ENCODE measurements at regions not wholly inside any gene's neighbourhood (a gene's known extent, or its start where the extent isn't known, plus 50 kb on each side); places are given as distances from the start of the nearest gene placed in this dataset.

DNA sequence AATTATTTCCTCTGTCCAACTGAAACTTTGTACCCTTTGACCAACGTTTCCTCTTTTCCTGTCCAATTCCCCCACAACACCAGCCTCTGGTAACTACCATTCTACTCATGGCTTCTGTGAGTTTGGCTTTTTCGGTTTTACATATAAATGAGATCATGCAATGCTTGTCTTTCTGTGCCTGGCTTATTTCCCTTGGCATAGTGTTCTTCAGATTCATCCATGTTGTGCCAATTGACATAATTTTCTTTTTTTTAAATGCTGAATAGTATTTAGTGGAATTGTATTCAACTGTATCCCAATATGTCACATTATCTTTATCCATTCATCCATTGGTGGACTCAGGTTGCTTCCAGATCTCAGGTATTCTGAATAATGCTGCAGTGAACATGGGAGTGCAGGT lies 222.5 kb upstream of the GALNTL6 start:
- no peaks in the 10 kb centered on the region for H3K36me3 ChIP-seq (ENCODE audit: insufficient read depth)
- no peaks in the 10 kb centered on the region for H3F3A ChIP-seq (replicated peaks; ENCODE audit: low read depth)
- no peak overlapping the region for H3K4me3 ChIP-seq
- Mint-ChIP-seq H3K27ac (no peak overlapping the region), H3K9me3 (no peaks in the 10 kb centered on the region), H3K27me3 (ENCODE audit: insufficient read depth, low read depth, poor library complexity) (no peaks in the 10 kb centered on the region), H3K4me3 (no peak overlapping the region), H3K36me3 (ENCODE audit: low read depth) (no peaks in the 10 kb centered on the region), H3K4me1 (peaks cover 17% of the 10 kb centered on the region; the same call in 2 of the 3 replicates)
- no peaks in the 10 kb centered on the region for H3K27me3 ChIP-seq (ENCODE audit: insufficient read depth)
- no peaks in the 10 kb centered on the region; the same call in 1 of the 2 replicates for H3K4me1 ChIP-seq (ENCODE audit: insufficient read depth)
- TF ChIP-seq JUNB (IDR thresholded peaks at IDR 0.05; ENCODE audit: unreplicated experiment) (no peak), REST (IDR thresholded peaks at IDR 0.05; ENCODE audit: unreplicated experiment) (no peak), ETS1 (IDR thresholded peaks at IDR 0.05) (no peak), ZNF114 (CRISPR knock-in tag; IDR thresholded peaks at IDR 0.05) (no peak), EZH2 (IDR thresholded peaks at IDR 0.05; ENCODE audit: low read depth, unreplicated experiment) (no peak), STAT1 (IDR thresholded peaks at IDR 0.05; ENCODE audit: unreplicated experiment) (no peak), ZNF331 (CRISPR knock-in tag; IDR thresholded peaks at IDR 0.05; ENCODE audit: low read depth) (no peak), CTCF (conservative IDR thresholded peaks at IDR 0.05; ENCODE audit: low read depth in 2 of 2) (no peak), POLR2AphosphoS5 (IDR thresholded peaks at IDR 0.05; ENCODE audit: low read depth) (no peak), NANOG (IDR thresholded peaks at IDR 0.05; ENCODE audit: borderline replicate concordance) (no peak), CREB1 (CRISPR knock-in tag; IDR thresholded peaks at IDR 0.05; ENCODE audit: low read depth) (no peak), EZH2phosphoT487 (IDR thresholded peaks at IDR 0.05; ENCODE audit: unreplicated experiment) (no peak)
- TF ChIP-seq, protein P1, sequence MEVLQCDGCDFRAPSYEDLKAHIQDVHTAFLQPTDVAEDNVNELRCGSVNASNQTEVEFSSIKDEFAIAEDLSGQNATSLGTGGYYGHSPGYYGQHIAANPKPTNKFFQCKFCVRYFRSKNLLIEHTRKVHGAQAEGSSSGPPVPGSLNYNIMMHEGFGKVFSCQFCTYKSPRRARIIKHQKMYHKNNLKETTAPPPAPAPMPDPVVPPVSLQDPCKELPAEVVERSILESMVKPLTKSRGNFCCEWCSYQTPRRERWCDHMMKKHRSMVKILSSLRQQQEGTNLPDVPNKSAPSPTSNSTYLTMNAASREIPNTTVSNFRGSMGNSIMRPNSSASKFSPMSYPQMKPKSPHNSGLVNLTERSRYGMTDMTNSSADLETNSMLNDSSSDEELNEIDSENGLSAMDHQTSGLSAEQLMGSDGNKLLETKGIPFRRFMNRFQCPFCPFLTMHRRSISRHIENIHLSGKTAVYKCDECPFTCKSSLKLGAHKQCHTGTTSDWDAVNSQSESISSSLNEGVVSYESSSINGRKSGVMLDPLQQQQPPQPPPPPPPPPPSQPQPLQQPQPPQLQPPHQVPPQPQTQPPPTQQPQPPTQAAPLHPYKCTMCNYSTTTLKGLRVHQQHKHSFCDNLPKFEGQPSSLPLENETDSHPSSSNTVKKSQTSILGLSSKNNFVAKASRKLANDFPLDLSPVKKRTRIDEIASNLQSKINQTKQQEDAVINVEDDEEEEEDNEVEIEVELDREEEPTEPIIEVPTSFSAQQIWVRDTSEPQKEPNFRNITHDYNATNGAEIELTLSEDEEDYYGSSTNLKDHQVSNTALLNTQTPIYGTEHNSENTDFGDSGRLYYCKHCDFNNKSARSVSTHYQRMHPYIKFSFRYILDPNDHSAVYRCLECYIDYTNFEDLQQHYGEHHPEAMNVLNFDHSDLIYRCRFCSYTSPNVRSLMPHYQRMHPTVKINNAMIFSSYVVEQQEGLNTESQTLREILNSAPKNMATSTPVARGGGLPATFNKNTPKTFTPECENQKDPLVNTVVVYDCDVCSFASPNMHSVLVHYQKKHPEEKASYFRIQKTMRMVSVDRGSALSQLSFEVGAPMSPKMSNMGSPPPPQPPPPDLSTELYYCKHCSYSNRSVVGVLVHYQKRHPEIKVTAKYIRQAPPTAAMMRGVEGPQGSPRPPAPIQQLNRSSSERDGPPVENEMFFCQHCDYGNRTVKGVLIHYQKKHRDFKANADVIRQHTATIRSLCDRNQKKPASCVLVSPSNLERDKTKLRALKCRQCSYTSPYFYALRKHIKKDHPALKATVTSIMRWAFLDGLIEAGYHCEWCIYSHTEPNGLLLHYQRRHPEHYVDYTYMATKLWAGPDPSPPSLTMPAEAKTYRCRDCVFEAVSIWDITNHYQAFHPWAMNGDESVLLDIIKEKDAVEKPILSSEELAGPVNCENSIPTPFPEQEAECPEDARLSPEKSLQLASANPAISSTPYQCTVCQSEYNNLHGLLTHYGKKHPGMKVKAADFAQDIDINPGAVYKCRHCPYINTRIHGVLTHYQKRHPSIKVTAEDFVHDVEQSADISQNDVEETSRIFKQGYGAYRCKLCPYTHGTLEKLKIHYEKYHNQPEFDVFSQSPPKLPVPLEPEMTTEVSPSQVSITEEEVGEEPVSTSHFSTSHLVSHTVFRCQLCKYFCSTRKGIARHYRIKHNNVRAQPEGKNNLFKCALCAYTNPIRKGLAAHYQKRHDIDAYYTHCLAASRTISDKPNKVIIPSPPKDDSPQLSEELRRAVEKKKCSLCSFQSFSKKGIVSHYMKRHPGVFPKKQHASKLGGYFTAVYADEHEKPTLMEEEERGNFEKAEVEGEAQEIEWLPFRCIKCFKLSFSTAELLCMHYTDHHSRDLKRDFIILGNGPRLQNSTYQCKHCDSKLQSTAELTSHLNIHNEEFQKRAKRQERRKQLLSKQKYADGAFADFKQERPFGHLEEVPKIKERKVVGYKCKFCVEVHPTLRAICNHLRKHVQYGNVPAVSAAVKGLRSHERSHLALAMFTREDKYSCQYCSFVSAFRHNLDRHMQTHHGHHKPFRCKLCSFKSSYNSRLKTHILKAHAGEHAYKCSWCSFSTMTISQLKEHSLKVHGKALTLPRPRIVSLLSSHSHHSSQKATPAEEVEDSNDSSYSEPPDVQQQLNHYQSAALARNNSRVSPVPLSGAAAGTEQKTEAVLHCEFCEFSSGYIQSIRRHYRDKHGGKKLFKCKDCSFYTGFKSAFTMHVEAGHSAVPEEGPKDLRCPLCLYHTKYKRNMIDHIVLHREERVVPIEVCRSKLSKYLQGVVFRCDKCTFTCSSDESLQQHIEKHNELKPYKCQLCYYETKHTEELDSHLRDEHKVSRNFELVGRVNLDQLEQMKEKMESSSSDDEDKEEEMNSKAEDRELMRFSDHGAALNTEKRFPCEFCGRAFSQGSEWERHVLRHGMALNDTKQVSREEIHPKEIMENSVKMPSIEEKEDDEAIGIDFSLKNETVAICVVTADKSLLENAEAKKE (CRISPR knock-in tag; IDR thresholded peaks at IDR 0.05), result no peak
- no peak overlapping the region for H3K27ac ChIP-seq (ENCODE audit: low read depth)
- DNase-seq (ENCODE audit: low spot score) (no peak), ATAC-seq (no peak)
- no peaks in the 10 kb centered on the region for H3K79me2 ChIP-seq (replicated peaks; ENCODE audit: insufficient read depth)
- no peak overlapping the region for H2AFZ ChIP-seq
- no peaks in the 10 kb centered on the region for H4K20me1 ChIP-seq (replicated peaks; ENCODE audit: insufficient read depth)
- H3K4me2 ChIP-seq, result no peak overlapping the region
- peaks cover 11% of the 10 kb centered on the region for H3K9me2 ChIP-seq (ENCODE audit: insufficient read depth)

All from GM23338 (cell line).